HG03571 (cell line): ENCODE measurements at regions not wholly inside any gene's neighbourhood (a gene's known extent, or its start where the extent isn't known, plus 50 kb on each side); places are given as distances from the start of the nearest gene placed in this dataset.
"Not testable (repeated sequence)": the region's sequence is repeated elsewhere in the genome, so short reads cannot be mapped to it uniquely, and the experiment has no call there.

Experiments used
- ATAC-seq: cut with Tn5 transposase; IDR thresholded peaks from one replicate; pipeline ENCODE4 v1.9.1; 2021; ENCODE audit not compliant: unreplicated experiment

GRCh38 chr6:139728876-139729427 lies 354.5 kb upstream of the CITED2 start:
- no peak for ATAC-seq

GRCh38 chr6:139726272-139726671 lies 351.8 kb upstream of the CITED2 start:
- ATAC-seq = not testable (repeated sequence)

- no peak for ATAC-seq
Measured at GRCh38 chr6:139722530-139722929, 348.1 kb upstream of the CITED2 start.

GRCh38 chr6:139721954-139722353 lies 347.5 kb upstream of the CITED2 start:
- no peak for ATAC-seq

- ATAC-seq = no peak
Measured at GRCh38 chr6:139713900-139714506, 339.6 kb upstream of the CITED2 start.

- no peak for ATAC-seq
Measured at GRCh38 chr6:139713424-139713823, 339.0 kb upstream of the CITED2 start.

GRCh38 chr6:139712830-139713229 lies 338.4 kb upstream of the CITED2 start:
- ATAC-seq = no peak

GRCh38 chr6:139711804-139712585 lies 337.5 kb upstream of the CITED2 start:
- ATAC-seq = no peak

- no peak for ATAC-seq
Measured at GRCh38 chr6:139710556-139710955, 336.1 kb upstream of the CITED2 start.

GRCh38 chr6:139708337-139709199 lies 334.1 kb upstream of the CITED2 start:
- no peak for ATAC-seq

GRCh38 chr6:139706912-139707311 lies 332.5 kb upstream of the CITED2 start:
- no peak for ATAC-seq

- no peak for ATAC-seq
Measured at GRCh38 chr6:139705284-139705683, 330.8 kb upstream of the CITED2 start.

GRCh38 chr6:139703780-139704179 lies 329.3 kb upstream of the CITED2 start:
- no peak for ATAC-seq

GRCh38 chr6:139702706-139703105 lies 328.3 kb upstream of the CITED2 start:
- ATAC-seq = no peak

- no peak for ATAC-seq
Measured at GRCh38 chr6:139701695-139702094, 327.2 kb upstream of the CITED2 start.

GRCh38 chr6:139701003-139701402 lies 326.6 kb upstream of the CITED2 start:
- no peak for ATAC-seq

- no peak for ATAC-seq
Measured at GRCh38 chr6:139699911-139700310, 325.5 kb upstream of the CITED2 start.

- ATAC-seq = no peak
Measured at GRCh38 chr6:139699335-139699734, 324.9 kb upstream of the CITED2 start.

GRCh38 chr6:139698526-139699176 lies 324.2 kb upstream of the CITED2 start:
- no peak for ATAC-seq

GRCh38 chr6:139697856-139698255 lies 323.4 kb upstream of the CITED2 start:
- ATAC-seq = not testable (repeated sequence)

GRCh38 chr6:139696991-139697390 lies 322.5 kb upstream of the CITED2 start:
- ATAC-seq = not testable (repeated sequence)
